ENCODE measurements at regions not wholly inside any gene's neighbourhood (a gene's known extent, or its start where the extent isn't known, plus 50 kb on each side); places are given as distances from the start of the nearest gene placed in this dataset.

DNA sequence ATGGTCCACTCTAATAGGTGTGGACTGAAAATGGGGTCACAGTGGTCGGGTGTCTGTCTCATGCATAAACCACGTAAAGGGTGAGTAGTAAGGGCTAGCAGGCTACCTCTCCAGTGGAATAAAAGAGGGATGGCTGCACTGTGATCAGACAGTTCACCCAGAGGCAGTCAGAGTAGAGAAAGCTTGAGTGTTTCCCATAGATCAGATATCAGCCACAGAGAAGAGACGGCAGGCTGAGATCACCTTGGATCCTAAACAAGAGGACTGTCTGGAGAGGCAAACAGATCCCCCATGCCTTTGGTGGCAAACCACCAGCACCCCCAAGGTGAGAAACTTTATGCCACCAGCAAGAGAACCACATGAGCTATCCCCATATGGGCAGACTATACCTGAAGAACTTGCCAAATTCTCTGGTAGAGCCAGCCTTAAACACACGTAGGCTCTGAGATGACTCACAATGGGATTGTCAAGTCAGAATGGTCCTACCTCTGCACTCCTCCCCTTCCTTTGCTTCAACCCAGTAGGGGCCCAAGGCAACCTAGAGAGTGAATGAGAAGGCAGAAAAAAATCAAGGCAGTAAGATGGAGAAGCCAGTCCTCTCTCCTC lies 205.2 kb upstream of the MAP3K1 start:
- ATAC-seq = no peak
- intact Hi-C loops (cut with DNase I) = no loop called here
- H3K27ac ChIP-seq = no peak overlapping the region

DNA sequence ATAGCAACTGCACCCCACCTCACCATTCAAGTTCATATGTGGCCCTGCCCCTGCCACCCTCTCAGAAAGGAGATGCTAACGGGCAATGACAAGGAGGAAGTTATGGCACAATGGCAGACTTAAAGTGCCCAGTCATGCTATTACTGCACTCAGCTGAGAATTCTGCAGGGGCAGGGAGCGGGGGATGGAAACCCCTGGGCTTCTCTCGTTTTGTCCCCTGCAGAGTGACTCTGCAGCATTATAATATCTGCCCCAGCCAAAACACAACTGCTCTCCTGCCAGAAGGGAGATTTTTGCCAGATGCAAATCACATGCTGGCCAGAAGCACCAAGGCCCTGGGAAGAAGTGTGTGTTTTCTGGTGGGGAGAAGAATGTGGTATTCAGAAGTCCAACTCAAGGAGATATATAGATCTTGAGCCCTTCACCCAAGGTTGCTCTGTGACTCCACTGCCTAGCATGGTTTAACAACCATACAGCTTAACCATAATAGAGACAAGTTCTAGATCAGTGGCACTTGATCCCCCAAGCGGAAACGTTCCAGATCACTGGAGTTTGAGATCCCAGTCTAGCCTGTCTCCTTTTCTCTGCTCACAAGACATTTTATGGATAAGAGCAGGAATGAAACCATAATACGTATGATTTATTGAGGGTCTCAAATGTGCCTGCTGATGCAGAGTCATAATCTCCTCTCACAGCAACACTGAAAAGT lies 207.0 kb upstream of the MAP3K1 start:
- Histone ChIP-seq H3K27ac (no peak overlapping the region), H3K27me3 (ENCODE audit: insufficient read depth in 3 of 3, low read length in 2 of 3) (no peaks in the 10 kb centered on the region), H3K4me3 (no peak overlapping the region), H3K9me3 (peaks cover 8% of the 10 kb centered on the region), H3K4me1 (no peaks in the 10 kb centered on the region), H3K36me3 (ENCODE audit: insufficient read depth in 1 of 2, low read depth in 1 of 2) (no peaks in the 10 kb centered on the region)
- no peak for ATAC-seq
- intact Hi-C loops (cut with DNase I) = no loop called here
- 62 to 82% (median 66%) methylated on average over 6 of the region's 6 CpGs for WGBS, 3 donors
- TF ChIP-seq, protein P1, sequence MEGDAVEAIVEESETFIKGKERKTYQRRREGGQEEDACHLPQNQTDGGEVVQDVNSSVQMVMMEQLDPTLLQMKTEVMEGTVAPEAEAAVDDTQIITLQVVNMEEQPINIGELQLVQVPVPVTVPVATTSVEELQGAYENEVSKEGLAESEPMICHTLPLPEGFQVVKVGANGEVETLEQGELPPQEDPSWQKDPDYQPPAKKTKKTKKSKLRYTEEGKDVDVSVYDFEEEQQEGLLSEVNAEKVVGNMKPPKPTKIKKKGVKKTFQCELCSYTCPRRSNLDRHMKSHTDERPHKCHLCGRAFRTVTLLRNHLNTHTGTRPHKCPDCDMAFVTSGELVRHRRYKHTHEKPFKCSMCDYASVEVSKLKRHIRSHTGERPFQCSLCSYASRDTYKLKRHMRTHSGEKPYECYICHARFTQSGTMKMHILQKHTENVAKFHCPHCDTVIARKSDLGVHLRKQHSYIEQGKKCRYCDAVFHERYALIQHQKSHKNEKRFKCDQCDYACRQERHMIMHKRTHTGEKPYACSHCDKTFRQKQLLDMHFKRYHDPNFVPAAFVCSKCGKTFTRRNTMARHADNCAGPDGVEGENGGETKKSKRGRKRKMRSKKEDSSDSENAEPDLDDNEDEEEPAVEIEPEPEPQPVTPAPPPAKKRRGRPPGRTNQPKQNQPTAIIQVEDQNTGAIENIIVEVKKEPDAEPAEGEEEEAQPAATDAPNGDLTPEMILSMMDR (IDR thresholded peaks at IDR 0.05) = no peak
- DNase-seq = no peak

More for the DNA sequence above, 205.2 kb upstream of the MAP3K1 start:
- Histone ChIP-seq H3K4me3 (no peak overlapping the region), H3K27me3 (ENCODE audit: insufficient read depth in 3 of 3, low read length in 2 of 3) (no peaks in the 10 kb centered on the region), H3K4me1 (no peaks in the 10 kb centered on the region), H3K9me3 (peaks cover 8% of the 10 kb centered on the region), H3K36me3 (ENCODE audit: insufficient read depth in 1 of 2, low read depth in 1 of 2) (no peaks in the 10 kb centered on the region)
- DNase-seq = no peak
- WGBS, 3 donors = 67 to 77% (median 76%) methylated on average over 4 of the region's 4 CpGs
- TF ChIP-seq, protein P1 (IDR thresholded peaks at IDR 0.05) = no peak

DNA sequence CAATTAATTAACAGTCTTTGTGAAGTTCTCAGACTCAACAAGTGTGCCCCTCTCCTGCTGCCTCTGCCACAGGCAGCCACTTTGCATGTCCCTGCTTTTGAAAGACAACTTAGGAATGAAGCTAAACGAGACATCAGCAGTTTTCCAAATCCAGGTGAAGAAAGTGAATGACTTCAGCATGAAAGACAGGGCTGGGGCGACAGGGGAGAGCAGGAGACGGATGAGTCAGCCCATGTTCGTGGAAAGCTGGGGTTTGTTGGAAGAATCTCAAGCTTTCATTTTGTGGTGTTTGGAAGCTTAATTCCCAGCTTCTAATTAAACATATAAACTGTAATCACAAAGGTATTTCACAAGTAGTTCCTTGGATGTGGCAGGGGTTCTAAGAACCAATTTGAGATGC lies 207.8 kb upstream of the MAP3K1 start:
- no peak for ATAC-seq
- no peaks in the 10 kb centered on the region for H3K27me3 ChIP-seq (ENCODE audit: insufficient read depth in 3 of 3, low read length in 2 of 3)
- H3K27ac ChIP-seq = no peak overlapping the region
- intact Hi-C loops (cut with DNase I) = no loop called here
- WGBS, 3 donors = 66 to 71% (median 69%) methylated on average over 4 of the region's 4 CpGs
- no peak for DNase-seq
- no peak overlapping the region for H3K4me3 ChIP-seq
- TF ChIP-seq, protein P1 (IDR thresholded peaks at IDR 0.05) = no peak
- no peaks in the 10 kb centered on the region for H3K4me1 ChIP-seq
- peaks cover 8% of the 10 kb centered on the region for H3K9me3 ChIP-seq
- no peaks in the 10 kb centered on the region for H3K36me3 ChIP-seq (ENCODE audit: insufficient read depth in 1 of 2, low read depth in 1 of 2)

DNA sequence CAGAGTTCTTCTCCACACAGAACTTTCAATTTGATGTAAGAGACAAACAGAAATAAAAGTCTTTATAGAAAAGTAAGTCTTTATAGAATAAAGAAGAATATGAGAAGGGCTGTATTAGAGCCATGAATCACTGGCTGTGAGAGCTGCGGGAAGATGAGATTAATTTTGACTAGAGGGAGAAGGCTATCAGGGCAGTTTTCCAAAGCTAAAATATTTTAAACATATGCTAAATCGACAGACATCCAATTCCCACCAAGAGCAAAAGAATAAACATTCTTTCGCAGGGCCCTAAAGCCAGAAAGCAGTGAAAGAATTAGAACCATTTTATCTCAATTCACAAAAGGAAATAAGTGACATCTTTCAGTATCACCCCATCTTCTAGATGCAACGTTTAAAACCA lies 208.3 kb upstream of the MAP3K1 start:
- Histone ChIP-seq H3K4me1 (no peaks in the 10 kb centered on the region), H3K36me3 (ENCODE audit: insufficient read depth in 1 of 2, low read depth in 1 of 2) (no peaks in the 10 kb centered on the region), H3K4me3 (no peak overlapping the region), H3K27me3 (ENCODE audit: insufficient read depth in 3 of 3, low read length in 2 of 3) (no peaks in the 10 kb centered on the region), H3K9me3 (peaks cover 8% of the 10 kb centered on the region), H3K27ac (no peak overlapping the region)
- TF ChIP-seq, protein P1 (IDR thresholded peaks at IDR 0.05) = no peak
- no peak for ATAC-seq
- WGBS, 3 donors = 56% methylated on average over 4 of the region's 4 CpGs
- no peak for DNase-seq
- intact Hi-C loops (cut with DNase I) = no loop called here

Measured in psoas muscle (tissue), 7 donors.